ENCODE measurements at regions not wholly inside any gene's neighbourhood (a gene's known extent, or its start where the extent isn't known, plus 50 kb on each side); places are given as distances from the start of the nearest gene placed in this dataset.
"Not testable (repeated sequence)": the region's sequence is repeated elsewhere in the genome, so short reads cannot be mapped to it uniquely, and the experiment has no call there.

DNA sequence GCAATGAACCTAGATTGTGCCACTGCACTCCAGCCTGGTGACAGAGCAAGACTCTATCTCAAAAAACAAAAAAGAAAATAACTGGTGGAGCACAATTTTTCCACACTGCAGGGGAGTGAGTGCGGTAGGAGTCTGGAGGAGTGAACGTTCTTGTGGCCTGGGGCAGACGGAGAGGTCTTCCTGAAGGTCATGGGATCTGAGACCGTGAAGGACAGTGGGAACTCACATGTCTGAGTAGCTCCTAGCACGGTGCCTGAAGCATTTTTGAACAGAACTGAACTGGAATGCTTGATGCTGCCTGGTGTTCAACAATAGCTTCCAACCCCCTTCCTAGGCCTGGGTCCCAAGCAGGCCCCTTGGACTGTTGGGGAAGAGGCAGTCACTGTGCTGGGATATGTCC is 84.3 kb upstream of the PODXL start:
- FAIRE-seq (no peak), DNase-seq (no peak)
- Histone ChIP-seq H3K9me3 (ENCODE audit: control insufficient read depth in 2 of 2, insufficient read depth in 1 of 2, low read depth in 1 of 2, low read length in 1 of 2) (no peaks in the 10 kb centered on the region), H3K4me1 (ENCODE audit: control insufficient read depth in 3 of 3, insufficient read depth in 2 of 3, low read depth in 1 of 3, low read length in 2 of 3) (no peaks in the 10 kb centered on the region), H3K4me3 (ENCODE audit: low read depth in 1 of 3, low read length in 3 of 3) (no peak overlapping the region), H3K27ac (ENCODE audit: low read depth in 1 of 3, low read length in 2 of 3) (no peak overlapping the region), H3K27me3 (ENCODE audit: control insufficient read depth in 3 of 3, insufficient read depth in 3 of 3, low read length in 3 of 3) (no peaks in the 10 kb centered on the region), H3K36me3 (ENCODE audit: control insufficient read depth in 3 of 3, insufficient read depth in 2 of 3, low read depth in 1 of 3, low read length in 3 of 3) (no peaks in the 10 kb centered on the region)
- WGBS, 3 donors: 78 to 85% (median 83%) methylated on average over 5 of the region's 5 CpGs

GRCh38 chr7:131638641-131639430 is 82.4 kb upstream of the PODXL start:
- Histone ChIP-seq H3K4me1 (ENCODE audit: control insufficient read depth in 3 of 3, insufficient read depth in 2 of 3, low read depth in 1 of 3, low read length in 2 of 3) (no peaks in the 10 kb centered on the region), H3K4me3 (ENCODE audit: low read depth in 1 of 3, low read length in 3 of 3) (no peak overlapping the region), H3K27me3 (ENCODE audit: control insufficient read depth in 3 of 3, insufficient read depth in 3 of 3, low read length in 3 of 3) (no peaks in the 10 kb centered on the region), H3K9me3 (ENCODE audit: control insufficient read depth in 2 of 2, insufficient read depth in 1 of 2, low read depth in 1 of 2, low read length in 1 of 2) (no peaks in the 10 kb centered on the region), H3K27ac (ENCODE audit: low read depth in 1 of 3, low read length in 2 of 3) (no peak overlapping the region), H3K36me3 (ENCODE audit: control insufficient read depth in 3 of 3, insufficient read depth in 2 of 3, low read depth in 1 of 3, low read length in 3 of 3) (no peaks in the 10 kb centered on the region)
- FAIRE-seq (no peak), DNase-seq (no peak)
- WGBS, 3 donors: 63 to 73% (median 67%) methylated on average over 10 of the region's 10 CpGs

DNA sequence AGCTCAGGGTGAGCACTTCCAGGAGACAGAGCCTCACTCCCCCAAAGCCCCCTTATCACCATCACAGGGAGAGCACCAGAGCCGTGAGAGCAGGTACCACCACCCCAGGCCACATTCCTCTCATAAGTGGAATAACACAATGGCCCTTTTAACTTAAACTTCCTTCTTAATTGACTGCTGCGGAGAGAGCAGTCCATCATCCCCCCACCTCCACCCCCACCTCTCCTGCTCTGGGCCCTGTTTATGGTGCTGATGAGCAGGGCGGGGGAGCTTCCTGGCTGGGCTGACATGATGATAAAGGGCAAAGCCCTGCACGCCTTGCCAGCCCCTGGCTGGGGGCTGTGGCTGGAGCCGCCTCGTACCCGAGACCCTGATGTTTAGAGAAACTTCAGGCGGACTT is 81.4 kb upstream of the PODXL start:
- no peak overlapping the region for H3K4me3 ChIP-seq (ENCODE audit: low read depth in 1 of 3, low read length in 3 of 3)
- H3K36me3 ChIP-seq (ENCODE audit: control insufficient read depth in 3 of 3, insufficient read depth in 2 of 3, low read depth in 1 of 3, low read length in 3 of 3): no peaks in the 10 kb centered on the region
- FAIRE-seq (no peak), DNase-seq (no peak)
- no peaks in the 10 kb centered on the region for H3K27me3 ChIP-seq (ENCODE audit: control insufficient read depth in 3 of 3, insufficient read depth in 3 of 3, low read length in 3 of 3)
- no peaks in the 10 kb centered on the region for H3K9me3 ChIP-seq (ENCODE audit: control insufficient read depth in 2 of 2, insufficient read depth in 1 of 2, low read depth in 1 of 2, low read length in 1 of 2)
- 71 to 87% (median 80%) methylated on average over 8 of the region's 8 CpGs for WGBS, 3 donors
- H3K4me1 ChIP-seq (ENCODE audit: control insufficient read depth in 3 of 3, insufficient read depth in 2 of 3, low read depth in 1 of 3, low read length in 2 of 3): no peaks in the 10 kb centered on the region
- no peak overlapping the region for H3K27ac ChIP-seq (ENCODE audit: low read depth in 1 of 3, low read length in 2 of 3)

- Histone ChIP-seq H3K27me3 (ENCODE audit: control insufficient read depth in 3 of 3, insufficient read depth in 3 of 3, low read length in 3 of 3) (no peaks in the 10 kb centered on the region), H3K9me3 (ENCODE audit: control insufficient read depth in 2 of 2, insufficient read depth in 1 of 2, low read depth in 1 of 2, low read length in 1 of 2) (no peaks in the 10 kb centered on the region), H3K4me1 (ENCODE audit: control insufficient read depth in 3 of 3, insufficient read depth in 2 of 3, low read depth in 1 of 3, low read length in 2 of 3) (no peaks in the 10 kb centered on the region), H3K27ac (ENCODE audit: low read depth in 1 of 3, low read length in 2 of 3) (no peak overlapping the region), H3K4me3 (ENCODE audit: low read depth in 1 of 3, low read length in 3 of 3) (no peak overlapping the region), H3K36me3 (ENCODE audit: control insufficient read depth in 3 of 3, insufficient read depth in 2 of 3, low read depth in 1 of 3, low read length in 3 of 3) (no peaks in the 10 kb centered on the region)
- no peak for FAIRE-seq
- DNase-seq: no peak
- 87 to 89% (median 88%) methylated on average over 13 of the region's 13 CpGs for WGBS, 3 donors
Observed at GRCh38 chr7:131636092-131636491, 79.7 kb upstream of the PODXL start.

- not testable (repeated sequence) for FAIRE-seq; H3K27ac ChIP-seq (ENCODE audit: low read depth in 1 of 3, low read length in 2 of 3); H3K4me3 ChIP-seq (ENCODE audit: low read depth in 1 of 3, low read length in 3 of 3); H3K4me1 ChIP-seq (ENCODE audit: control insufficient read depth in 3 of 3, insufficient read depth in 2 of 3, low read depth in 1 of 3, low read length in 2 of 3); DNase-seq; H3K9me3 ChIP-seq (ENCODE audit: control insufficient read depth in 2 of 2, insufficient read depth in 1 of 2, low read depth in 1 of 2, low read length in 1 of 2); H3K27me3 ChIP-seq (ENCODE audit: control insufficient read depth in 3 of 3, insufficient read depth in 3 of 3, low read length in 3 of 3); H3K36me3 ChIP-seq (ENCODE audit: control insufficient read depth in 3 of 3, insufficient read depth in 2 of 3, low read depth in 1 of 3, low read length in 3 of 3)
Observed at GRCh38 chr7:131634197-131634596, 77.8 kb upstream of the PODXL start.

DNA sequence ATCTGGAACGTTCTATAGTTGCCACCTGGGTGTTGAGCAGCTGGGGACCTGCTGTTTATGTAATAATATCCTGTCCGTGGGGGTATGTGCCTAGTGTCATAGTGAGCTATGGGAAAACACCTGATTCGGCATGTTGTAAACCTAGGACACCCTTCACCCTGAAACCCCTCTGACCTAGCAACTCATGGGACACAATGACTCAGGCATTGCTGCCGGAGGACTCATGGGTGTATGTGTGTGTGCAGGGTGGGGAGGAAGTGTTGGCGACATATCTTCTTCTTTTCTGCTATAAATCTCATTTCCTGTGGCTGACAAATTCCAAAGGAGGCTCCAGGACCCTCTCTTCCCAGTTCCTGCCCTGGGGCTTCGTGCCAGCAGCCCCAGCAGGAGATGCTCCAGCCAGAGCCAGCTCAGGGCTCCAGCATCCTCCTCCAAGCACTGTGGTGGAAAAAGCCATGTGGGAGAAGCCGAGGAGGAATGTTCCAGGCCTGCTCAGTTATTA is 77.0 kb upstream of the PODXL start:
- Histone ChIP-seq H3K36me3 (ENCODE audit: control insufficient read depth in 3 of 3, insufficient read depth in 2 of 3, low read depth in 1 of 3, low read length in 3 of 3) (no peaks in the 10 kb centered on the region), H3K4me1 (ENCODE audit: control insufficient read depth in 3 of 3, insufficient read depth in 2 of 3, low read depth in 1 of 3, low read length in 2 of 3) (no peaks in the 10 kb centered on the region), H3K27me3 (ENCODE audit: control insufficient read depth in 3 of 3, insufficient read depth in 3 of 3, low read length in 3 of 3) (peaks cover 0 to 3% (median 3%) of the 10 kb centered on the region in 3 donors), H3K27ac (ENCODE audit: low read depth in 1 of 3, low read length in 2 of 3) (no peak overlapping the region), H3K9me3 (ENCODE audit: control insufficient read depth in 2 of 2, insufficient read depth in 1 of 2, low read depth in 1 of 2, low read length in 1 of 2) (no peaks in the 10 kb centered on the region), H3K4me3 (ENCODE audit: low read depth in 1 of 3, low read length in 3 of 3) (no peak overlapping the region)
- 63 to 72% (median 64%) methylated on average over 7 of the region's 7 CpGs for WGBS, 3 donors
- no peak for FAIRE-seq
- no peak for DNase-seq

- DNase-seq: no peak
- WGBS, 3 donors: 69 to 85% (median 82%) methylated on average over 4 of the region's 4 CpGs
- no peaks in the 10 kb centered on the region for H3K9me3 ChIP-seq (ENCODE audit: control insufficient read depth in 2 of 2, insufficient read depth in 1 of 2, low read depth in 1 of 2, low read length in 1 of 2)
- no peak overlapping the region for H3K4me3 ChIP-seq (ENCODE audit: low read depth in 1 of 3, low read length in 3 of 3)
- no peak overlapping the region for H3K27ac ChIP-seq (ENCODE audit: low read depth in 1 of 3, low read length in 2 of 3)
- FAIRE-seq: no peak
- peaks cover 0 to 3% (median 3%) of the 10 kb centered on the region in 3 donors for H3K27me3 ChIP-seq (ENCODE audit: control insufficient read depth in 3 of 3, insufficient read depth in 3 of 3, low read length in 3 of 3)
- H3K36me3 ChIP-seq (ENCODE audit: control insufficient read depth in 3 of 3, insufficient read depth in 2 of 3, low read depth in 1 of 3, low read length in 3 of 3): no peaks in the 10 kb centered on the region
- H3K4me1 ChIP-seq (ENCODE audit: control insufficient read depth in 3 of 3, insufficient read depth in 2 of 3, low read depth in 1 of 3, low read length in 2 of 3): no peaks in the 10 kb centered on the region
Observed at GRCh38 chr7:131630427-131630826, 74.0 kb upstream of the PODXL start.

GRCh38 chr7:131629217-131629882 is 72.9 kb upstream of the PODXL start:
- Histone ChIP-seq H3K4me3 (ENCODE audit: low read depth in 1 of 3, low read length in 3 of 3) (no peak overlapping the region), H3K36me3 (ENCODE audit: control insufficient read depth in 3 of 3, insufficient read depth in 2 of 3, low read depth in 1 of 3, low read length in 3 of 3) (no peaks in the 10 kb centered on the region), H3K27me3 (ENCODE audit: control insufficient read depth in 3 of 3, insufficient read depth in 3 of 3, low read length in 3 of 3) (peaks cover 0 to 3% (median 3%) of the 10 kb centered on the region in 3 donors), H3K4me1 (ENCODE audit: control insufficient read depth in 3 of 3, insufficient read depth in 2 of 3, low read depth in 1 of 3, low read length in 2 of 3) (no peaks in the 10 kb centered on the region), H3K27ac (ENCODE audit: low read depth in 1 of 3, low read length in 2 of 3) (no peak overlapping the region), H3K9me3 (ENCODE audit: control insufficient read depth in 2 of 2, insufficient read depth in 1 of 2, low read depth in 1 of 2, low read length in 1 of 2) (no peaks in the 10 kb centered on the region)
- WGBS, 3 donors: 67 to 69% (median 68%) methylated on average over 13 of the region's 13 CpGs
- FAIRE-seq (no peak), DNase-seq (no peak)

Measured in small intestine (tissue), 7 donors.